NCI-H774 (cell line): ENCODE measurements at regions not wholly inside any gene's neighbourhood (a gene's known extent, or its start where the extent isn't known, plus 50 kb on each side); places are given as distances from the start of the nearest gene placed in this dataset.

Source experiments
- DNase-seq: peaks from one replicate; lab custom pipeline; 2025; lab: John Stamatoyannopoulos, UW

DNA sequence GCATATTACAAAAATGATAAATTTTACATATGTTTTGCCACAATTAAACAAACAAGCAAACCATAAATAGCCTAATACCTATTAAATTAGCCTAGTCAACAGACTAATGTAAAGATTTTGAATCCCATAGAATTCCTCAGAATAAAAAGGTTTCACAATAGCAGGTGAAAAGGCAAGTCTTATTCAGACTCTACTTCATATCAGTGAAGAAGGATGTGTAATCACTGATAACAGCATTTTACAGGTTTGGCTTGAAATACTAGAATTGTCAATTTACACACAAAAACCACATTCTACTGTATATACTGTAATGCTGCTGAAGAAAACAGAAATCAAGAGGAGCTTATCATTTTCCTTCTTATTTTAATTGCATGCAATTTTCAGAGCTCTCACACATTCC is 90.8 kb upstream of the SSTR1 start:
- no peak for DNase-seq

GRCh38 chr14:38120109-38120508 is 87.6 kb upstream of the SSTR1 start:
- DNase-seq, result no peak

GRCh38 chr14:38121320-38122020 is 86.2 kb upstream of the SSTR1 start:
- DNase-seq, result no peak

DNA sequence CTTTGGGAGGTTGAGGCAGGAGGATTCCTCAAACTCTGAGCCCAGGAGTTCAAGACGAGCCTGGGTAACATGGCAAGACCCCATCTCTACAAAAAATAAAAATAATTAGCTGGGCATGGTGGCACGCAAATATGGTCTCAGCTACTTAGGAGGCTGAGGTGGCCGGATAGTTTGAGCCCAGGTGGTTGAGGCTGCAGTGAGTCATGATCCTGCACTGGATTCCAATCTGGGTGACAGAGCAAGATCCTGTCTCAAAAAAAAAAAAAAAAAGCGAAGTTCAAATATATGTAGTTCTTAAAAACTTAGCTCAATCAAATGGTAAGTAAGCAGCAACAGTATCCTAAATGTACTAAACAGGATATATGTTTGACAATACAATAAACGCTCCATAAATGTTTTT is 85.5 kb upstream of the SSTR1 start:
- DNase-seq, result no peak

DNA sequence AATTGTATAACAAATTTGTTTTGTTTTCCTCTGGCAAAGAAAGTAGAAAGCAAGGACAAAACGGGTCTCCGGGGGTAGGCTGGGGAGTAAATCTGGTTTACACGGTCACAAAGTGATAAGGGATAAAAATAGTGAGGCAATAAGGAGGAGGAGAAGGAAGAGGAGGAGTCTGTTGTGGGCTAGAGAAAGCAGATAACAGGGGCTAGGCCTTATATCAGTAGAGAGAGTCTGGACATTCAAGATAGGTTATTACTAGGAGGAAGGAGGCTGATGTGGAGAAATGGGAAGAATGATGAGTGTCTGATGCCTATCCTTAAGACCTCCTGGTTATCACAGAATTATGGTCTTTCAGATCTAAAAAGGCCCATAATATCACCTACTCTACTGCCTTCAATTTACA is 83.2 kb upstream of the SSTR1 start:
- no peak for DNase-seq

GRCh38 chr14:38125481-38126037 is 82.1 kb upstream of the SSTR1 start:
- DNase-seq, result peak; percentile 50

GRCh38 chr14:38127356-38127755 is 80.3 kb upstream of the SSTR1 start:
- DNase-seq, result no peak

DNA sequence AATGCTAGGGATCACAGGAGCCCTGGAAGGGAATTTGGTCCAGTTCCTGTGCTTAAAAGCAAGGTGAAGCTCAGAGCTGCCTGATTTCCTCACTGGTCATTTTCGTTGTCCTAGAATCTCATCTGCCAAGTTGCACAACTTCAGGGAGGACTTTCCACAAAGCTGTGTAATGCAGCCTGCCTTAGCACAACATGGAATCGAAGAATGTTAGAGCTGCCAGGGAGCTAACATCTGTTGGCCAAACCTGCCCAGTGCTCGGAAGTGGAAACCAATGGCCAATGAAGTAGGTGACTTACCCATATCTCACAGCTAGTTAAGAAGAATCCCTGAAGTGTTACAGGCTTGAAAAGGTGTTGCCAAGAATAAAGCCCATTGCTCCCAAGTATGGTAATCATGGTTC is 79.9 kb upstream of the SSTR1 start:
- no peak for DNase-seq

DNA sequence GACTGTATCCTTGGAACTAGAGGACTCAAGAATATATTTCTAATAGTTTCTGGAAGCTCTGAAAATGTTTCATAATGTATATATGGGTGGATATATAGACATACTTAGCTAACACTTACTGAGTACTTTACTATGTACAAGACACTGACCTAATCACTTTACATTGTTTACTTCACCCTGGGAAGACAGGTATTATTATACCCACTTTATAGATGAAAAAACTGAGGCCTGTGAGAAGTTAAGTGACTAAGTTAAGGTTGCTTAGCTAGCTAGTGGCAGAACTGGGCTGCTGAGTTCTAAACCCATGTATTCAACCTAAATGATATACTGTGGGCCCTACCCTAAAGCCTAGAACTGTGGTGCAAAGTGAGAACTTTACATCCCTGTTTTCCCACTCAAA is 79.1 kb upstream of the SSTR1 start:
- no peak for DNase-seq

DNA sequence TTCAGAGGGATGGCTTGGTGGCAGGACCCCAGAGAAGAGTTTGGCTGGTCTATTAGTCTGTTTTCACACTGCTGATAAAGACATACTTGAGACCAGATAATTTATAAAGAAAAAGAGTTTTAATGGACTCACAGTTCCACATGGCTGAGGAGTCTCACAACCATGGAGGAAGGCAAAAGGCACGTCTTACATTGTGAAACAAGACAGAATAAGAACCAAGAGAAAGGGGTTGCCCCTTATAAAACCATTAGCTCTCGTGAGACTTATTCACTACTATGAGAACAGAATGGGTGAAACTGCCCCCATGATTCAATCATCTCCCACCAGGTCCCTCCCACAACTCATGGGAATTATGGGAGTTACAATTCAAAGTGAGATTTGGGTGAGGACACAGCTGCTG is 78.5 kb upstream of the SSTR1 start:
- DNase-seq, result no peak

DNA sequence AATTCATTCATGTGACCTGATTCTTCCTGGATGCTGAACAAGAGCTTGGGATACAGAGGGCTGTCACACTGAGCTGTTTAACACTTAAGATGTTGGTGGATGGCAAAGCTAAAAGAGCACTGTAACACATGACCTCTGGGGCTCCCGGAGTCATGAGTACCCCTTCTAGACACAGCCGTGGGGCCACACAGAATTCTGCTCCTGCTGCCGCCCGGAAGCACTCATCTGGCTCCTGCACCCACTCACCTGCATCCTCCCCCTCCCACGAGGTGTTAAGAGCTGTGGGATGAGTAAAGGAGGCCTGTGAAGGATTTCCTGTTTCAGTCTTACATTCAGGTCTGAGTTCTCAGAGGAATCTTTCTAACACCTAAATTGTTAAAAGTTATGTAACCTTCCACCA is 78.0 kb upstream of the SSTR1 start:
- DNase-seq, result no peak

DNA sequence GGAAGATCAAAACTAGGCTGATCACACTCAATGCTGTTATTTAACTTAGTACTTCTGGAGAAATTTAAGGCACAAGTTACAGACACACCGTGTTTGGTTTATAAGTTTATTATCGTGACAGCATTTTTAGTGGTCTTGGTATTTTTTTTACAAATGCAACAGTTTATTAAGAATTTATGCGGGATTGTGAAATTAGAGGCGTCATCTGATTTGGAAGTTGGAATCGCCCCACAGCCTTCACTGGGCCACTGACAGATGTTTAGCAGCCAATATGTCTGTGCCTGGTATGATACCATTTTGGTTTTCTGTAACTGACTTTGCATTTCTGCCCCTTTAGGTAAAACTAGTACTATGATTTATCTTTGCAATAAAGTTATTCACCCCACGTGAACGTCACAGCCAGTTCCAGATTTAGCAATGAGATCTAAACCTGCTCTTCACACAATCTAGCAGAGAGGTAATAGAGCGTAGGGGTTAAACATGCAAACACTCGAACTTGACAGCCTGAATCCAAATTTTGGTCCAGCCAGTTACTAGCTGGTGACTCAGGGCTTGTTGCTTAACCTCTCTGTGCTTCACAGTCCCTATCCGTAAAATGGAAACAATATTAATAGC is 73.2 kb upstream of the SSTR1 start:
- no peak for DNase-seq

GRCh38 chr14:38135106-38135867 is 72.4 kb upstream of the SSTR1 start:
- DNase-seq, result no peak

DNA sequence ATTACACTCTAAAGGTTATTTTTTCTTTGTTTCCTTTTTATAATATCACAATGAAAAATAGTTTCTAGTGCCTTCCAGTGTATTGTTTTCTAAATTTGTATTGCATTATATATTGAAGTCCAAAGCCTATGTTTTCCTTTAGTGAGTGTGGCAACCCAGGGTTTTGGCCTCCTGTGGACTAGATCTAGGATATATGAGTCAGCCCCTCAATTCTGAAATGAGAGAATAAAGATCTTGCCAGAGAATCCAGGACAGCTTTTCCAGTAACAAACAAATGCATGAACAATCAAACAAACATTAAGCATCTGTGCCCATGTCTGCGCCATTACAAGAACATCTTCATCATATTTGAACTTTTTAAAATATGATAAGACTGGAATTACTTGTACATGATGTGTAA is 70.7 kb upstream of the SSTR1 start:
- DNase-seq, result no peak

DNA sequence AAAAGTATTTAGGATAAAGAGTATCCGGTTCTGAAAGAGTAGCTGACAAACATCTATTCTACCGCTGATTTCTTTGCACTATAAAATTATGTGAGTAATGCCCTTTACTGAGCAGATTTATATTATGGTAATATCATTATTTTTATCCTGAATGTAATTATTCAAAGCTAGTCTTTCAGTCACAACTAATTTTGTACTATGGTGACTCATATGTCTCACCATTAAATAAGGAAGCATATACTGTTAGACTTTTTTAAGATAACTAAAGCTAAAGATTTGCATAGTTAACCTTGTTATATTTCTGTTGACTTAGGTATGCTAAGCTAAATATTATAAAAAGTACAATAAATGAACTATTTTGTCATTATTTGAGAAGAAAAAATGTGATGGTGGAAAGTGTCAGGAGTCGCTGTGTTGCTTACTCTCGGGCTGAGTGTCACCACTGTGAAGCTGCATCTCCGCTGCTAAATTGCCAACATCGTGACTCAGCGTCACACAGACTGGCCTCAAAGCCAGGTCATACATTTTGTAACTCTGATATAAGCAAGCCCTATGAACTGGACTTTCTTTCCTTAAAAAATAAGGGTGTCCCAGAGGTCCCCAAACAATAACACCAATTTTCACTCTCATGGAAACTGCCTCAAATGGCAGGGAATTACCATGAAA is 69.1 kb upstream of the SSTR1 start:
- DNase-seq, result no peak

DNA sequence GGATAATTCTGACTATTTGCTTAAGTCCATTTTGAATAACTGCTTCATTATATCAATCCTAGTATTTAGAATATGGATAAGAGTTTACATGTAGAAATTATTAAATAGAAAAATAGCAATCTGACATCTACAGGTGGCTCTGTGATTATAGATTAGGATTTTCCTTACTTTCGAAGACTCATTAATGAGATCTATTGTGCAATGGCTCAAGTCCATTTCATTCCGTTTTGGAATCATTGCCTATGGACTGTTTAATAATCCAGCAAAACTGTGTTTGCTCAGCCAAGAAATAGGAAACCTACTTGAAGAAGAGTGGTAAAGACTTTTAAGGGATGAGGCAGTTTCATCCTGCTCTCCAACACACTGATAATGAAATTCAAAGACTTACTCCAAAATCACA is 67.8 kb upstream of the SSTR1 start:
- DNase-seq, result no peak

GRCh38 chr14:38143170-38143569 is 64.5 kb upstream of the SSTR1 start:
- DNase-seq, result no peak

- no peak for DNase-seq
Observed at GRCh38 chr14:38143659-38144505, 63.8 kb upstream of the SSTR1 start.

- no peak for DNase-seq
Observed at GRCh38 chr14:38145142-38145541, 62.6 kb upstream of the SSTR1 start.

DNA sequence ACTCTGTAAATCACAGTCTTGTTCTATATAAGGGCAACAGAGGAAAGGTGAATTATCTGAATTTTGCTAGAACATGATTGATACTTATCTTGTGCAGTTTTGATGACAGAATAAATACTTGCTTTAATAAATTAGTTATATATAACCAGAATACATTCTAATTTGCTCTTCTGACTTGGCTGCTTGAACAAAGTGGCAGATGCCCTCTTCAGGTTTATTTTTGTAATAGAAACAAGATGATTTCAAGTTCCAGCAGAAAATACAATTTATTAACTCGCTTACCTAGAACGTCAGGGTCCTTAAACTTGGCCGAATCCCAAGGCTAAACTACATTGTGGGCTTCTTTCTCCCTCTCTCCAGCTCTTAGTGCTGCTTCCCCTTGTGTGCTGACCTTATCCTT is 57.6 kb upstream of the SSTR1 start:
- no peak for DNase-seq
